ENCODE measurements at regions not wholly inside any gene's neighbourhood (a gene's known extent, or its start where the extent isn't known, plus 50 kb on each side); places are given as distances from the start of the nearest gene placed in this dataset.

GRCh38 chr20:50325651-50326050 is 135.0 kb downstream of the CEBPB start:
- dilution Hi-C loops (cut with MboI; ENCODE audit: extremely low pct_ligation_motif_present, low sequenced_read_pairs) (no loop called here), intact Hi-C loops (cut with micrococcal nuclease) (no loop called here)
- H3K9me3 ChIP-seq (replicated peaks; ENCODE audit: control insufficient read depth, insufficient read depth, low read length), result no peaks in the 10 kb centered on the region
- no peaks in the 10 kb centered on the region for H3K79me2 ChIP-seq (ENCODE audit: control insufficient read depth, insufficient read depth, low read length)
- H3K36me3 ChIP-seq (ENCODE audit: control insufficient read depth in 2 of 2, extremely low read depth in 1 of 2, insufficient read depth in 2 of 2, low read length in 2 of 2), result no peaks in the 10 kb centered on the region
- H3K9ac ChIP-seq (replicated peaks; ENCODE audit: extremely low read depth, insufficient read depth, low read length), result no peak overlapping the region
- H3K4me2 ChIP-seq (ENCODE audit: insufficient read depth, low read length), result no peak overlapping the region
- peaks cover 9 to 10% of the 10 kb centered on the region in 2 experiments for H3K27me3 ChIP-seq (ENCODE audit: control insufficient read depth in 2 of 2, insufficient read depth in 2 of 2, low read length in 2 of 2)
- no peak for DNase-seq (ENCODE audit: low read depth, low spot score)
- TF ChIP-seq MYC (IDR thresholded peaks at IDR 0.05; ENCODE audit: low read depth, low read length) (no peak), EZH2 (IDR thresholded peaks at IDR 0.05; ENCODE audit: borderline replicate concordance, low read depth, low read length, severe bottlenecking) (no peak), POLR2AphosphoS5 (IDR thresholded peaks at IDR 0.05; ENCODE audit: insufficient read depth, low read depth, low read length) (no peak), POLR2A (IDR thresholded peaks at IDR 0.05; ENCODE audit: low read depth, low read length) (no peak), JUN (IDR thresholded peaks at IDR 0.05; ENCODE audit: borderline replicate concordance, insufficient read depth, insufficient read length, low read depth) (no peak), FOS (IDR thresholded peaks at IDR 0.05; ENCODE audit: borderline replicate concordance, insufficient read depth, low read length) (no peak)
- H3K9me1 ChIP-seq (replicated peaks; ENCODE audit: control insufficient read depth, extremely low read depth, insufficient read depth, low read length), result no peaks in the 10 kb centered on the region
- H3K4me3 ChIP-seq (replicated peaks in 1 of 3; ENCODE audit: insufficient read depth in 1 of 3, low read depth in 1 of 3, low read length in 3 of 3), result no peak overlapping the region
- no TSS peak for BruUV-seq (replicated peaks)
- no peaks in the 10 kb centered on the region for H4K20me1 ChIP-seq (replicated peaks; ENCODE audit: control insufficient read depth, extremely low read depth, insufficient read depth, low read length)
- H2AFZ ChIP-seq (ENCODE audit: low read depth, low read length), result no peak overlapping the region
- ChIA-PET CTCF (no interaction called here), POLR2A (no interaction called here)
- FAIRE-seq, result no peak
- no peak overlapping the region for H3K27ac ChIP-seq (ENCODE audit: insufficient read depth, low read depth, low read length)
- H3K4me1 ChIP-seq (ENCODE audit: control insufficient read depth, extremely low read depth, insufficient read depth, low read length), result no peaks in the 10 kb centered on the region

DNA sequence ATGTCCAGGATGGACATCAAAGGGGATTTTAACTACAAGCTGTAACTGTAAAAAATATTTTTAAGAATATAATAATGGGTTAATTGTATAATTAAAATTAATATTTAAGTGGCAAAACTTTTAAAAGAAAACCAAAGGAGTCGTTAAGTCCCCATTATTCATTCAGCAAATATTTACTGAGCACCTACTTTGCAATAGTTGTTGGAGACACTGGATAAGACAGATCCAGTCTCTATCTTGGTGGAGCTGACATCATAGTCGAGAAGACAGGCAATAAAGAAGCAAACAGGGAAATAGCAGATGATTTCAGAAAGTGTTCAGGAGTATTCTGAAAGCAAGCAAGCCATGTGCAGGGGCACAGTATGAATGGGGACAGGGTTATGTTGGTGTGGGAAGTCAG is 137.0 kb downstream of the CEBPB start:
- Histone ChIP-seq H3K4me1 (ENCODE audit: control insufficient read depth, extremely low read depth, insufficient read depth, low read length) (no peaks in the 10 kb centered on the region), H3K4me3 (replicated peaks in 1 of 3; ENCODE audit: insufficient read depth in 1 of 3, low read depth in 1 of 3, low read length in 3 of 3) (no peak overlapping the region), H3K27me3 (ENCODE audit: control insufficient read depth in 2 of 2, insufficient read depth in 2 of 2, low read length in 2 of 2) (peaks cover 12 to 13% of the 10 kb centered on the region in 2 experiments), H2AFZ (ENCODE audit: low read depth, low read length) (no peak overlapping the region), H4K20me1 (replicated peaks; ENCODE audit: control insufficient read depth, extremely low read depth, insufficient read depth, low read length) (no peaks in the 10 kb centered on the region), H3K9me1 (replicated peaks; ENCODE audit: control insufficient read depth, extremely low read depth, insufficient read depth, low read length) (no peaks in the 10 kb centered on the region), H3K9ac (replicated peaks; ENCODE audit: extremely low read depth, insufficient read depth, low read length) (no peak overlapping the region), H3K79me2 (ENCODE audit: control insufficient read depth, insufficient read depth, low read length) (no peaks in the 10 kb centered on the region), H3K36me3 (ENCODE audit: control insufficient read depth in 2 of 2, extremely low read depth in 1 of 2, insufficient read depth in 2 of 2, low read length in 2 of 2) (no peaks in the 10 kb centered on the region), H3K27ac (ENCODE audit: insufficient read depth, low read depth, low read length) (no peak overlapping the region), H3K4me2 (ENCODE audit: insufficient read depth, low read length) (no peak overlapping the region), H3K9me3 (replicated peaks; ENCODE audit: control insufficient read depth, insufficient read depth, low read length) (no peaks in the 10 kb centered on the region)
- ChIA-PET CTCF (interaction anchor here (0.5 to 0.9 kb wide), 3 partner anchors 11 to 151 kb away, joined by 3 to 4 read pairs (median 3); no protein-coding TSS in a partner anchor), POLR2A (interaction anchor here (0.5 kb wide), 1 partner anchor 125 kb away, joined by 4 read pairs; no protein-coding TSS in a partner anchor)
- FAIRE-seq (no peak), DNase-seq (ENCODE audit: low read depth, low spot score) (no peak)
- dilution Hi-C loops (cut with MboI; ENCODE audit: extremely low pct_ligation_motif_present, low sequenced_read_pairs), result no loop called here
- intact Hi-C loops (cut with micrococcal nuclease), result no loop called here
- TF ChIP-seq POLR2A (IDR thresholded peaks at IDR 0.05; ENCODE audit: low read depth, low read length) (no peak), FOS (IDR thresholded peaks at IDR 0.05; ENCODE audit: borderline replicate concordance, insufficient read depth, low read length) (no peak), CTCF (IDR thresholded peaks at IDR 0.05; ENCODE audit: extremely low read depth in 1 of 2, insufficient read depth in 1 of 2, low read depth in 1 of 2, low read length in 2 of 2) (no peak), JUN (IDR thresholded peaks at IDR 0.05; ENCODE audit: borderline replicate concordance, insufficient read depth, insufficient read length, low read depth) (no peak), MYC (IDR thresholded peaks at IDR 0.05; ENCODE audit: low read depth, low read length) (no peak), GATA2 (IDR thresholded peaks at IDR 0.05; ENCODE audit: insufficient read depth, insufficient read length, low read depth, low read length) (no peak), EZH2 (IDR thresholded peaks at IDR 0.05; ENCODE audit: borderline replicate concordance, low read depth, low read length, severe bottlenecking) (no peak)
- no TSS peak for BruUV-seq (replicated peaks)

All from endothelial cell of umbilical vein (primary cell).